Vagina (tissue), 2 donors: ENCODE measurements at regions not wholly inside any gene's neighbourhood (a gene's known extent, or its start where the extent isn't known, plus 50 kb on each side); places are given as distances from the start of the nearest gene placed in this dataset.

Source experiments
- CTCF ChIP-seq, 3 experiments: fragments of 450-650 bp in 2 of 3; fragments of 200-600 bp in 1 of 3; sonication (generic) in 1 of 3; IDR thresholded peaks; one replicate each; pipeline ENCODE4 v1.5.1; 2017 to 2019; ENCODE audit warnings: antibody characterized with exemption in 3 of 3, mild to moderate bottlenecking in 2 of 3, moderate library complexity in 2 of 3
- POLR2A ChIP-seq, 2 donors: fragments of 450-650 bp; IDR thresholded peaks; one replicate each; pipeline ENCODE4 v1.6.1; 2017; ENCODE audit warnings: antibody characterized with exemption in 2 of 2, mild to moderate bottlenecking in 2 of 2, moderate library complexity in 2 of 2
- POLR2AphosphoS5 ChIP-seq, 2 donors: sonication (generic); formaldehyde crosslinking; IDR thresholded peaks; one replicate each; pipeline ENCODE4 v1.9.0; 2017; ENCODE audit warnings: antibody characterized with exemption in 2 of 2, mild to moderate bottlenecking in 2 of 2, low read depth in 1 of 2; ENCODE audit not compliant: insufficient read depth in 1 of 2

GRCh38 chr11:79922641-79923040 lies 481.8 kb upstream of the TENM4 start:
- TF ChIP-seq CTCF (IDR thresholded peaks at IDR 0.05) (no peak), POLR2A (IDR thresholded peaks at IDR 0.05) (no peak), POLR2AphosphoS5 (IDR thresholded peaks at IDR 0.05; ENCODE audit: insufficient read depth in 1 of 2, low read depth in 1 of 2) (no peak)
